ENCODE measurements at regions not wholly inside any gene's neighbourhood (a gene's known extent, or its start where the extent isn't known, plus 50 kb on each side); places are given as distances from the start of the nearest gene placed in this dataset.

DNA sequence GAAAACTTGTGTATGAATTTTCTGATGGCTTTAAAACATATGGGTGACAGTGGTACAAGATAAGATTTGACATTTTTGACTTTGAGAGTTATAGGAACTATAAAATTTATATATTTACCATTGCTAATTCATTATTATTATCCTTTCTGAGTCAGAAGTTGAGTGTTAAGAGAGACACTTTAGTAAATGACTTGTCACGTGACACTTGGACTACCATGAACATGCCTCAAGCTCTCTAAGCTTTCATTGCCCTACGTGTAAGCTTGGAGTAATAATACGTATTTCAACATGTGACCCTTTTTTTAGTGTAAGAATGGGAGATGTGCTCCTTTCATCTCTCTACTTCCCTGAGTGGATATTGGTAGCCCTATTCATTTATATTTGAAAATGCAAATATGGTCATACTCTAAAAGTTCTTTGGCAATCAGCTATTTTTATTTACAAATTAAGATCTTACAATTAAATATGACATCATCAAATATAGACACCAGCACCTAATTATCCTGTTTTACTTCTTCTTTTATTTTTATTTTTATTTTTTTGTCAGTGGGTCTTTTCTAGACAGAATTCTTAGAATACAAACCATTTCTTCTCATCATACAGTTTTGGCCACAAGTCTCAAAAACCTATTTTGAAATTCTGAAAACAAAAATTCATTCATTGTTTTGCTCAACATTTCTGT lies 837.0 kb downstream of the PDHA2 start (continued):
- TF ChIP-seq, protein P1, sequence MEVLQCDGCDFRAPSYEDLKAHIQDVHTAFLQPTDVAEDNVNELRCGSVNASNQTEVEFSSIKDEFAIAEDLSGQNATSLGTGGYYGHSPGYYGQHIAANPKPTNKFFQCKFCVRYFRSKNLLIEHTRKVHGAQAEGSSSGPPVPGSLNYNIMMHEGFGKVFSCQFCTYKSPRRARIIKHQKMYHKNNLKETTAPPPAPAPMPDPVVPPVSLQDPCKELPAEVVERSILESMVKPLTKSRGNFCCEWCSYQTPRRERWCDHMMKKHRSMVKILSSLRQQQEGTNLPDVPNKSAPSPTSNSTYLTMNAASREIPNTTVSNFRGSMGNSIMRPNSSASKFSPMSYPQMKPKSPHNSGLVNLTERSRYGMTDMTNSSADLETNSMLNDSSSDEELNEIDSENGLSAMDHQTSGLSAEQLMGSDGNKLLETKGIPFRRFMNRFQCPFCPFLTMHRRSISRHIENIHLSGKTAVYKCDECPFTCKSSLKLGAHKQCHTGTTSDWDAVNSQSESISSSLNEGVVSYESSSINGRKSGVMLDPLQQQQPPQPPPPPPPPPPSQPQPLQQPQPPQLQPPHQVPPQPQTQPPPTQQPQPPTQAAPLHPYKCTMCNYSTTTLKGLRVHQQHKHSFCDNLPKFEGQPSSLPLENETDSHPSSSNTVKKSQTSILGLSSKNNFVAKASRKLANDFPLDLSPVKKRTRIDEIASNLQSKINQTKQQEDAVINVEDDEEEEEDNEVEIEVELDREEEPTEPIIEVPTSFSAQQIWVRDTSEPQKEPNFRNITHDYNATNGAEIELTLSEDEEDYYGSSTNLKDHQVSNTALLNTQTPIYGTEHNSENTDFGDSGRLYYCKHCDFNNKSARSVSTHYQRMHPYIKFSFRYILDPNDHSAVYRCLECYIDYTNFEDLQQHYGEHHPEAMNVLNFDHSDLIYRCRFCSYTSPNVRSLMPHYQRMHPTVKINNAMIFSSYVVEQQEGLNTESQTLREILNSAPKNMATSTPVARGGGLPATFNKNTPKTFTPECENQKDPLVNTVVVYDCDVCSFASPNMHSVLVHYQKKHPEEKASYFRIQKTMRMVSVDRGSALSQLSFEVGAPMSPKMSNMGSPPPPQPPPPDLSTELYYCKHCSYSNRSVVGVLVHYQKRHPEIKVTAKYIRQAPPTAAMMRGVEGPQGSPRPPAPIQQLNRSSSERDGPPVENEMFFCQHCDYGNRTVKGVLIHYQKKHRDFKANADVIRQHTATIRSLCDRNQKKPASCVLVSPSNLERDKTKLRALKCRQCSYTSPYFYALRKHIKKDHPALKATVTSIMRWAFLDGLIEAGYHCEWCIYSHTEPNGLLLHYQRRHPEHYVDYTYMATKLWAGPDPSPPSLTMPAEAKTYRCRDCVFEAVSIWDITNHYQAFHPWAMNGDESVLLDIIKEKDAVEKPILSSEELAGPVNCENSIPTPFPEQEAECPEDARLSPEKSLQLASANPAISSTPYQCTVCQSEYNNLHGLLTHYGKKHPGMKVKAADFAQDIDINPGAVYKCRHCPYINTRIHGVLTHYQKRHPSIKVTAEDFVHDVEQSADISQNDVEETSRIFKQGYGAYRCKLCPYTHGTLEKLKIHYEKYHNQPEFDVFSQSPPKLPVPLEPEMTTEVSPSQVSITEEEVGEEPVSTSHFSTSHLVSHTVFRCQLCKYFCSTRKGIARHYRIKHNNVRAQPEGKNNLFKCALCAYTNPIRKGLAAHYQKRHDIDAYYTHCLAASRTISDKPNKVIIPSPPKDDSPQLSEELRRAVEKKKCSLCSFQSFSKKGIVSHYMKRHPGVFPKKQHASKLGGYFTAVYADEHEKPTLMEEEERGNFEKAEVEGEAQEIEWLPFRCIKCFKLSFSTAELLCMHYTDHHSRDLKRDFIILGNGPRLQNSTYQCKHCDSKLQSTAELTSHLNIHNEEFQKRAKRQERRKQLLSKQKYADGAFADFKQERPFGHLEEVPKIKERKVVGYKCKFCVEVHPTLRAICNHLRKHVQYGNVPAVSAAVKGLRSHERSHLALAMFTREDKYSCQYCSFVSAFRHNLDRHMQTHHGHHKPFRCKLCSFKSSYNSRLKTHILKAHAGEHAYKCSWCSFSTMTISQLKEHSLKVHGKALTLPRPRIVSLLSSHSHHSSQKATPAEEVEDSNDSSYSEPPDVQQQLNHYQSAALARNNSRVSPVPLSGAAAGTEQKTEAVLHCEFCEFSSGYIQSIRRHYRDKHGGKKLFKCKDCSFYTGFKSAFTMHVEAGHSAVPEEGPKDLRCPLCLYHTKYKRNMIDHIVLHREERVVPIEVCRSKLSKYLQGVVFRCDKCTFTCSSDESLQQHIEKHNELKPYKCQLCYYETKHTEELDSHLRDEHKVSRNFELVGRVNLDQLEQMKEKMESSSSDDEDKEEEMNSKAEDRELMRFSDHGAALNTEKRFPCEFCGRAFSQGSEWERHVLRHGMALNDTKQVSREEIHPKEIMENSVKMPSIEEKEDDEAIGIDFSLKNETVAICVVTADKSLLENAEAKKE (CRISPR knock-in tag; IDR thresholded peaks at IDR 0.05): no peak
- TF ChIP-seq, protein P2, sequence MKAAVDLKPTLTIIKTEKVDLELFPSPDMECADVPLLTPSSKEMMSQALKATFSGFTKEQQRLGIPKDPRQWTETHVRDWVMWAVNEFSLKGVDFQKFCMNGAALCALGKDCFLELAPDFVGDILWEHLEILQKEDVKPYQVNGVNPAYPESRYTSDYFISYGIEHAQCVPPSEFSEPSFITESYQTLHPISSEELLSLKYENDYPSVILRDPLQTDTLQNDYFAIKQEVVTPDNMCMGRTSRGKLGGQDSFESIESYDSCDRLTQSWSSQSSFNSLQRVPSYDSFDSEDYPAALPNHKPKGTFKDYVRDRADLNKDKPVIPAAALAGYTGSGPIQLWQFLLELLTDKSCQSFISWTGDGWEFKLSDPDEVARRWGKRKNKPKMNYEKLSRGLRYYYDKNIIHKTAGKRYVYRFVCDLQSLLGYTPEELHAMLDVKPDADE (IDR thresholded peaks at IDR 0.05): no peak
- TF ChIP-seq NANOG (IDR thresholded peaks at IDR 0.05; ENCODE audit: borderline replicate concordance) (no peak), ZNF114 (CRISPR knock-in tag; IDR thresholded peaks at IDR 0.05) (no peak), POLR2AphosphoS5 (IDR thresholded peaks at IDR 0.05; ENCODE audit: low read depth) (no peak)

DNA sequence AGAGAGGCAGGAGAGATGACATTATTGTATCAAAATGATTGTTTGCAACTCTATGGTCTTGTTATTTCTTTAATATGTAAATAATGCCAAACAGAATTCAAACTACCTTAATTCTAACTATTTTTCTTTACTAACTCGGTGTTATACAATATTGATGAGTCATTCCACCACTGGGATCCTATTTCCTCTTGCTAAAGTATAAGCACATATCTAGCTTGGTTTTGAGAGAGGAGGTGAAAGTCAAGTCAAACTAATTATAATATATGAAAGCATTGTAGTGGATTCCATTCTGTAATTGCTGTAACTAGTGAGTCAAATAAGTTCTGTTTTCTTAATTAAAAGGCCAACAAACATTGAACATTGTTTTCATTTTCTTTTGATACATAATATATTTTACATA lies 837.6 kb downstream of the PDHA2 start:
- H2AFZ ChIP-seq: no peak overlapping the region
- no peaks in the 10 kb centered on the region for H3K9me3 Mint-ChIP-seq
- DNase-seq (ENCODE audit: low spot score) (no peak), ATAC-seq (no peak)
- H3K79me2 ChIP-seq (replicated peaks; ENCODE audit: insufficient read depth): no peaks in the 10 kb centered on the region
- H3K4me2 ChIP-seq: no peak overlapping the region
- no peaks in the 10 kb centered on the region for H4K20me1 ChIP-seq (replicated peaks; ENCODE audit: insufficient read depth)
- no peak overlapping the region for H3K27ac ChIP-seq (ENCODE audit: low read depth)
- H3K36me3 ChIP-seq (ENCODE audit: insufficient read depth): no peaks in the 10 kb centered on the region
- H3K4me3 Mint-ChIP-seq: no peak overlapping the region
- H3K36me3 Mint-ChIP-seq (ENCODE audit: low read depth): no peaks in the 10 kb centered on the region
- no peaks in the 10 kb centered on the region for H3F3A ChIP-seq (replicated peaks; ENCODE audit: low read depth)
- no peak overlapping the region for H3K4me3 ChIP-seq
- no peaks in the 10 kb centered on the region for H3K4me1 Mint-ChIP-seq
- no peaks in the 10 kb centered on the region for H3K27me3 Mint-ChIP-seq (ENCODE audit: insufficient read depth, low read depth, poor library complexity)
- no peaks in the 10 kb centered on the region for H3K9me2 ChIP-seq (ENCODE audit: insufficient read depth)
- no peaks in the 10 kb centered on the region for H3K27me3 ChIP-seq (ENCODE audit: insufficient read depth)
- no peak overlapping the region for H3K27ac Mint-ChIP-seq
- H3K4me1 ChIP-seq (ENCODE audit: insufficient read depth): no peaks in the 10 kb centered on the region
- TF ChIP-seq, protein P3, sequence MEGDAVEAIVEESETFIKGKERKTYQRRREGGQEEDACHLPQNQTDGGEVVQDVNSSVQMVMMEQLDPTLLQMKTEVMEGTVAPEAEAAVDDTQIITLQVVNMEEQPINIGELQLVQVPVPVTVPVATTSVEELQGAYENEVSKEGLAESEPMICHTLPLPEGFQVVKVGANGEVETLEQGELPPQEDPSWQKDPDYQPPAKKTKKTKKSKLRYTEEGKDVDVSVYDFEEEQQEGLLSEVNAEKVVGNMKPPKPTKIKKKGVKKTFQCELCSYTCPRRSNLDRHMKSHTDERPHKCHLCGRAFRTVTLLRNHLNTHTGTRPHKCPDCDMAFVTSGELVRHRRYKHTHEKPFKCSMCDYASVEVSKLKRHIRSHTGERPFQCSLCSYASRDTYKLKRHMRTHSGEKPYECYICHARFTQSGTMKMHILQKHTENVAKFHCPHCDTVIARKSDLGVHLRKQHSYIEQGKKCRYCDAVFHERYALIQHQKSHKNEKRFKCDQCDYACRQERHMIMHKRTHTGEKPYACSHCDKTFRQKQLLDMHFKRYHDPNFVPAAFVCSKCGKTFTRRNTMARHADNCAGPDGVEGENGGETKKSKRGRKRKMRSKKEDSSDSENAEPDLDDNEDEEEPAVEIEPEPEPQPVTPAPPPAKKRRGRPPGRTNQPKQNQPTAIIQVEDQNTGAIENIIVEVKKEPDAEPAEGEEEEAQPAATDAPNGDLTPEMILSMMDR (conservative IDR thresholded peaks at IDR 0.05; ENCODE audit: low read depth in 2 of 2): no peak
- TF ChIP-seq EZH2 (IDR thresholded peaks at IDR 0.05; ENCODE audit: low read depth, unreplicated experiment): no peak
- TF ChIP-seq POLR2AphosphoS5 (IDR thresholded peaks at IDR 0.05; ENCODE audit: low read depth): no peak
- TF ChIP-seq ZNF114 (CRISPR knock-in tag; IDR thresholded peaks at IDR 0.05): no peak
- no peak for TF ChIP-seq EZH2phosphoT487 (IDR thresholded peaks at IDR 0.05; ENCODE audit: unreplicated experiment)
- TF ChIP-seq NANOG (IDR thresholded peaks at IDR 0.05; ENCODE audit: borderline replicate concordance): no peak

All from GM23338 (cell line).